OCI-LY7 (cell line): ENCODE measurements at regions not wholly inside any gene's neighbourhood (a gene's known extent, or its start where the extent isn't known, plus 50 kb on each side); places are given as distances from the start of the nearest gene placed in this dataset.

Experiments
- BruUV-seq: library from RNA; stranded (reverse); fragments of 400-500 nt; replicated peaks from 2 replicates; lab custom pipeline; 2021; lab: Mats Ljungman, UMichigan
- CTCF ChIA-PET: fragments of 300-600 bp; sonication (Branson Sonifier 250); formaldehyde crosslinking; loops from one replicate; lab custom pipeline; 2022; ENCODE audit warnings: antibody characterized with exemption; ENCODE audit not compliant: unreplicated experiment; lab: Charles Lee
- POLR2A ChIA-PET: fragments of 300-600 bp; sonication (Branson Sonifier 250); formaldehyde crosslinking; loops from one replicate; lab custom pipeline; 2022; ENCODE audit warnings: antibody characterized with exemption; lab: Charles Lee
- DNase-seq: peaks from one replicate; pipeline ENCODE4 v3.0.0-alpha.2; 2015; ENCODE audit warnings: low spot score
- H2AFZ ChIP-seq: fragments of 200-600 bp; sonication (generic), shearing (Covaris generic); 2 replicates; pipeline ENCODE4 v1.6.1; 2014; ENCODE audit warnings: mild to moderate bottlenecking, antibody characterized with exemption, low read length, moderate library complexity
- H3K27ac ChIP-seq: fragments of 200-600 bp; sonication (generic); 2 replicates; pipeline ENCODE4 v1.5.1; 2014; ENCODE audit warnings: mixed run types, low read depth, mild to moderate bottlenecking, moderate library complexity, low read length, inconsistent platforms; ENCODE audit not compliant: poor library complexity, severe bottlenecking
- H3K36me3 ChIP-seq: fragments of 200-600 bp; sonication (generic); 2 replicates; pipeline ENCODE4 v1.6.1; 2014; ENCODE audit warnings: mild to moderate bottlenecking, antibody characterized with exemption, low read length, moderate library complexity, mixed read lengths; ENCODE audit not compliant: insufficient read depth
- H3K4me1 ChIP-seq: fragments of 200-600 bp; sonication (generic); 2 replicates; pipeline ENCODE4 v1.5.1; 2014; ENCODE audit warnings: mild to moderate bottlenecking, low read length; ENCODE audit not compliant: insufficient read depth, poor library complexity, severe bottlenecking
- H3K4me2 ChIP-seq: fragments of 200-600 bp; sonication (generic); 2 replicates; pipeline ENCODE4 v1.6.1; 2014; ENCODE audit warnings: mild to moderate bottlenecking, low read length
- H3K4me3 ChIP-seq: fragments of 200-600 bp; sonication (generic); 2 replicates; pipeline ENCODE4 v1.5.1; 2014; ENCODE audit warnings: mild to moderate bottlenecking, low read depth, low read length; ENCODE audit not compliant: poor library complexity, severe bottlenecking
- H3K79me2 ChIP-seq: fragments of 200-600 bp; sonication (generic); 2 replicates; pipeline ENCODE4 v1.6.1; 2016; ENCODE audit warnings: low read depth, mild to moderate bottlenecking, low read length, moderate library complexity, mixed read lengths; ENCODE audit not compliant: insufficient read depth
- H3K9me2 ChIP-seq: fragments of 200-600 bp; sonication (generic); 2 replicates; pipeline ENCODE4 v1.6.1; 2016; ENCODE audit warnings: mild to moderate bottlenecking, low read length, mixed read lengths; ENCODE audit not compliant: insufficient read depth
- H3K9me3 ChIP-seq: fragments of 200-600 bp; sonication (generic); 2 replicates; pipeline ENCODE4 v1.6.1; 2014; ENCODE audit warnings: mild to moderate bottlenecking, mixed run types, low read length, mixed read lengths
- H4K20me1 ChIP-seq: fragments of 200-600 bp; sonication (generic); 2 replicates; pipeline ENCODE4 v1.6.1; 2014; ENCODE audit warnings: mild to moderate bottlenecking, antibody characterized with exemption, low read length, moderate library complexity, mixed read lengths; ENCODE audit not compliant: insufficient read depth
- EZH2phosphoT487 ChIP-seq: fragments of 200-600 bp; sonication (generic); IDR thresholded peaks from 2 replicates; pipeline ENCODE4 v1.6.1; 2018; ENCODE audit warnings: low read depth, borderline replicate concordance, mild to moderate bottlenecking, mixed run types, antibody characterized with exemption, low read length, moderate library complexity, mixed read lengths
- intact Hi-C: fragments of 100-400 bp; cut with micrococcal nuclease; formaldehyde crosslinking; loops from one replicate; pipeline ENCODE4 v1.10.0; 2022; ENCODE audit not compliant: unreplicated experiment
- TF ChIP-seq, protein P1 (sequence below): fragments of 200-600 bp; sonication (generic); conservative IDR thresholded peaks from 2 replicates; pipeline ENCODE4 v1.5.1; 2014; ENCODE audit warnings: mild to moderate bottlenecking, antibody characterized with exemption, low read length, moderate library complexity, mixed read lengths

DNA sequence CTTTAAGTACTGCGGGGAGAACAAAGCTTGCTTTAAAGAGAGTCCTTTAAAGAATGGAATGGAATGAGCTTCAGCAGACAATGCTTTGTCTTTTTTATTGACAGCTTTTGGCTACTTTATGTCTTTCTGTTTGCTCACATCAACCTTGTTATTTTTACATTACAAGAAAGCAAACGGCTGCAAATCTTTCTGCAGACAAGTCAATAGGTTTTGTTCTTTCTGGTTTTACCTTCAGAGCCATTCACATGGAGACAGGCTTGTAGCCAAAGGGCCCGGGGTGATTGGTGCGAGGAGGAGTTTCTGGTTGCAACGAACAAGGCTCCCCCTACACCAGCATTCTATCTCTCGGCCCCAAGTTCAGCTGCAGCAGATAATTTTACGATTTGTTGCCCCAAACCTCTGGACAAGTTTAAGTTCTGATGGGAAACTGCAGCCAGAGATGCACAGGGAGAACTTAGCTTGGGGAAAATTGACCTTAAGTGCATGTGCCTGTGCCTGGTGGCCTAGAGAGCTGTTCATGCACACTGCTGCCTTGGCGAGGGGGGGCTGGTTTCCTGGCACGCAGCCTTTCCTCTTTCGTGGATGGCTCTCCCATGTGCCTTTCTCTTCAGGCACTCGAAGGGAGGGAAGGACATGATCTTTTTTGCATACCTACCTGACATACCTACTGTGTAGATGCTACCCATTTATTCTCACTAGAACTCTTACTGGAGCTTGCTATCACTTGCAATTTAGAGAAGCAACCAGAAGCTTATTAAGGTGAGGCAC, 543.2 kb downstream of the DCDC2C start:
- no peaks in the 10 kb centered on the region for H4K20me1 ChIP-seq
- DNase-seq: no peak
- H3K79me2 ChIP-seq: no peaks in the 10 kb centered on the region
- H3K9me3 ChIP-seq: no peaks in the 10 kb centered on the region
- intact Hi-C loops: no loop called here
- H2AFZ ChIP-seq: no peak overlapping the region
- H3K9me2 ChIP-seq: no peaks in the 10 kb centered on the region
- no peaks in the 10 kb centered on the region for H3K4me1 ChIP-seq
- no peak overlapping the region for H3K4me2 ChIP-seq
- no peak overlapping the region for H3K27ac ChIP-seq
- POLR2A ChIA-PET: interaction anchor here (1.1 kb wide), 1 partner anchor 27 kb away, joined by 3 read pairs; no protein-coding TSS in a partner anchor
- BruUV-seq: no TSS peak
- no peak overlapping the region for H3K4me3 ChIP-seq
- CTCF ChIA-PET: no interaction called here
- no peaks in the 10 kb centered on the region for H3K36me3 ChIP-seq
- TF ChIP-seq EZH2phosphoT487: no peak
- TF ChIP-seq, protein P1, sequence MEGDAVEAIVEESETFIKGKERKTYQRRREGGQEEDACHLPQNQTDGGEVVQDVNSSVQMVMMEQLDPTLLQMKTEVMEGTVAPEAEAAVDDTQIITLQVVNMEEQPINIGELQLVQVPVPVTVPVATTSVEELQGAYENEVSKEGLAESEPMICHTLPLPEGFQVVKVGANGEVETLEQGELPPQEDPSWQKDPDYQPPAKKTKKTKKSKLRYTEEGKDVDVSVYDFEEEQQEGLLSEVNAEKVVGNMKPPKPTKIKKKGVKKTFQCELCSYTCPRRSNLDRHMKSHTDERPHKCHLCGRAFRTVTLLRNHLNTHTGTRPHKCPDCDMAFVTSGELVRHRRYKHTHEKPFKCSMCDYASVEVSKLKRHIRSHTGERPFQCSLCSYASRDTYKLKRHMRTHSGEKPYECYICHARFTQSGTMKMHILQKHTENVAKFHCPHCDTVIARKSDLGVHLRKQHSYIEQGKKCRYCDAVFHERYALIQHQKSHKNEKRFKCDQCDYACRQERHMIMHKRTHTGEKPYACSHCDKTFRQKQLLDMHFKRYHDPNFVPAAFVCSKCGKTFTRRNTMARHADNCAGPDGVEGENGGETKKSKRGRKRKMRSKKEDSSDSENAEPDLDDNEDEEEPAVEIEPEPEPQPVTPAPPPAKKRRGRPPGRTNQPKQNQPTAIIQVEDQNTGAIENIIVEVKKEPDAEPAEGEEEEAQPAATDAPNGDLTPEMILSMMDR: no peak

DNA sequence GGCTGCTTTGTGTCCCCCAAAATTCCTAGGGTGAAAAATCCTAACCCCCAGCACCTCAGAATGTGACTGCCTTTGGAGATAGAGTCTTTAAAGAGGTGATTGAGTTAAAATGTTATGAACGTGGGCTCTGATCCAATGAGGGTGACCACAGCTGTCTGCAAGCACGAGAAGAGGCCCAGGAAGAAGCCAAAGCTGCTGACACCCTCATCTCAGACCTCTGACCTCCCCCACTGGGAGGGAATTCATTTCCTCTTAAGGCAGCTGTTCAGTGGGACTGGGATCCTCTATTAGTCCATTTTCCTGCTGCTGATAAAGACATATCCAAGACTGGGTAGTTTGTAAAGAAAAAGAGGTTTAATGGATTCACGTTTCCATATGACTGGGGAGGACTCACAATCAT, 544.4 kb downstream of the DCDC2C start:
- POLR2A ChIA-PET: interaction anchor here (2.1 kb wide), 1 partner anchor 12 kb away, joined by 6 read pairs; no protein-coding TSS in a partner anchor
- H2AFZ ChIP-seq: no peak overlapping the region
- H3K9me2 ChIP-seq: no peaks in the 10 kb centered on the region; the same call in 1 of the 2 replicates
- no peaks in the 10 kb centered on the region for H3K79me2 ChIP-seq
- no peaks in the 10 kb centered on the region for H3K4me1 ChIP-seq
- no peak overlapping the region for H3K4me2 ChIP-seq
- CTCF ChIA-PET: no interaction called here
- TF ChIP-seq EZH2phosphoT487: no peak
- TF ChIP-seq, protein P1: no peak
- H3K4me3 ChIP-seq: no peak overlapping the region
- no peaks in the 10 kb centered on the region for H3K9me3 ChIP-seq
- BruUV-seq: no TSS peak
- H4K20me1 ChIP-seq: no peaks in the 10 kb centered on the region
- no peaks in the 10 kb centered on the region for H3K36me3 ChIP-seq
- intact Hi-C loops: no loop called here
- DNase-seq: no peak
- no peak overlapping the region for H3K27ac ChIP-seq

DNA sequence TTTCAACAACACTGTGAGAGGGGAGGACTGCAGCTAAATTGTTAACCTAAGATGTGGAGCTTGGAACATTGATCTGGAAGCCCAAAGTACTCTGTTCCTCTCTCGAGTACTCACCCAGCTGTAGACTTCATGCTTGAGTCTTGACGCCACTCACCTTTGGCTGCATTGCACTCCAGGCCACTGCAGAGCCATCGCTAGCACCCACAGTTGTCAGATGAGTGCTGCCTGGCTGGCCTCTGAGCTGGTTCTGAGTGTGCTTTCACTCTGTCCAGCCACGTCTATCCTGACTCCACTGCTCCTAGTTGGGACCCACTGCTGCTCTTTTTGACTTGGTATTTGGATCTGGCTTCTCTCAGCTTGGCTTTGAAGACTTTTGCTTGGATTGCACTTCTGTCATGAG, 552.1 kb downstream of the DCDC2C start:
- TF ChIP-seq, protein P1: no peak
- no peak for TF ChIP-seq EZH2phosphoT487
- CTCF ChIA-PET: no interaction called here
- DNase-seq: no peak
- POLR2A ChIA-PET: no interaction called here
- intact Hi-C loops: no loop called here
- Histone ChIP-seq H3K4me3 (no peak overlapping the region), H4K20me1 (no peaks in the 10 kb centered on the region), H3K36me3 (no peaks in the 10 kb centered on the region), H3K27ac (no peak overlapping the region), H3K9me2 (no peaks in the 10 kb centered on the region; the same call in 1 of the 2 replicates), H3K4me2 (no peak overlapping the region), H3K79me2 (no peaks in the 10 kb centered on the region), H2AFZ (no peak overlapping the region; the same call in 1 of the 2 replicates), H3K9me3 (no peaks in the 10 kb centered on the region), H3K4me1 (no peaks in the 10 kb centered on the region)
- BruUV-seq: no TSS peak
